Activated CD4-positive, alpha-beta T cell treated with anti-CD3 and anti-CD28 coated beads for 36 hours (primary cell): ENCODE measurements at regions not wholly inside any gene's neighbourhood (a gene's known extent, or its start where the extent isn't known, plus 50 kb on each side); places are given as distances from the start of the nearest gene placed in this dataset.

Source experiments
- ATAC-seq: fragments of 200-7000 bp; cut with Tn5 transposase; one replicate; pipeline ENCODE4 v1.10.0; 2021; ENCODE audit warnings: mild to moderate bottlenecking, moderate library complexity
- CTCF ChIA-PET: fragments of 350-600 bp; sonication (Branson Sonifier 250); formaldehyde crosslinking; loops from one replicate; lab custom pipeline; 2021; ENCODE audit warnings: antibody characterized with exemption; lab: Charles Lee
- POLR2A ChIA-PET: fragments of 350-600 bp; sonication (Branson Sonifier 250); formaldehyde crosslinking; loops from one replicate; lab custom pipeline; 2021; ENCODE audit warnings: antibody characterized with exemption, inconsistent platforms; lab: Charles Lee
- DNase-seq: peaks from one replicate; pipeline ENCODE4 v3.0.0-alpha.2; 2020
- H3K27ac Mint-ChIP-seq: one replicate; pipeline ENCODE4 v1.8.0; 2021; ENCODE audit warnings: mixed read lengths
- H3K27me3 Mint-ChIP-seq: one replicate; pipeline ENCODE4 v1.8.0; 2021; ENCODE audit warnings: mixed read lengths
- H3K36me3 Mint-ChIP-seq: one replicate; pipeline ENCODE4 v1.8.0; 2021; ENCODE audit warnings: low read depth, mixed read lengths
- H3K4me1 Mint-ChIP-seq: one replicate; pipeline ENCODE4 v1.8.0; 2021; ENCODE audit warnings: mixed read lengths
- H3K4me3 Mint-ChIP-seq: one replicate; pipeline ENCODE4 v1.8.0; 2021; ENCODE audit warnings: mild to moderate bottlenecking, moderate library complexity, mixed read lengths
- H3K9me3 Mint-ChIP-seq: one replicate; pipeline ENCODE4 v1.8.0; 2021; ENCODE audit warnings: low read depth, mixed read lengths
- intact Hi-C, 2 experiments: fragments of 100-400 bp; cut with DNase I in 1 of 2; cut with micrococcal nuclease in 1 of 2; formaldehyde crosslinking; loops; one replicate each; pipeline versions ENCODE4 v1.14.2 to v1.15.1; 2022 to 2024; cut with DNase I, micrococcal nuclease

- Mint-ChIP-seq H3K9me3 (no peaks in the 10 kb centered on the region), H3K27me3 (peaks cover 21% of the 10 kb centered on the region), H3K27ac (no peak overlapping the region), H3K4me3 (no peak overlapping the region), H3K4me1 (no peaks in the 10 kb centered on the region), H3K36me3 (no peaks in the 10 kb centered on the region)
- POLR2A ChIA-PET: interaction anchor here (0.6 kb wide), 1 partner anchor 785 kb away, joined by 3 read pairs; no protein-coding TSS in a partner anchor
- intact Hi-C loops: no loop called here
- CTCF ChIA-PET: no interaction called here
- ATAC-seq: no peak
- no peak for DNase-seq
Observed at GRCh38 chr4:14743601-14744000, 258.7 kb upstream of the CPEB2 start.

GRCh38 chr4:14744346-14744745 is 257.9 kb upstream of the CPEB2 start:
- Mint-ChIP-seq H3K27me3 (peaks cover 21% of the 10 kb centered on the region), H3K27ac (no peak overlapping the region), H3K4me1 (no peaks in the 10 kb centered on the region), H3K4me3 (no peak overlapping the region), H3K9me3 (no peaks in the 10 kb centered on the region), H3K36me3 (no peaks in the 10 kb centered on the region)
- ChIA-PET CTCF (no interaction called here), POLR2A (no interaction called here)
- no peak for DNase-seq
- intact Hi-C loops: no loop called here
- no peak for ATAC-seq

- DNase-seq (peak; percentile 56), ATAC-seq (no peak)
- intact Hi-C loops: loop anchor here in 1 of 2 experiments (1.0 kb wide), 1 partner anchor 38 kb away; no protein-coding TSS in a partner anchor
- Mint-ChIP-seq H3K36me3 (peaks cover 5% of the 10 kb centered on the region), H3K9me3 (peaks cover 15% of the 10 kb centered on the region), H3K4me1 (no peaks in the 10 kb centered on the region), H3K27ac (no peak overlapping the region), H3K27me3 (peaks cover 5% of the 10 kb centered on the region), H3K4me3 (no peak overlapping the region)
- POLR2A ChIA-PET: no interaction called here
- CTCF ChIA-PET: interaction anchor here (0.6 to 1.3 kb wide), 3 partner anchors 39 to 183 kb away, joined by 3 to 4 read pairs (median 3); no protein-coding TSS in a partner anchor
Observed at GRCh38 chr4:14749910-14750309, 252.4 kb upstream of the CPEB2 start.

DNA sequence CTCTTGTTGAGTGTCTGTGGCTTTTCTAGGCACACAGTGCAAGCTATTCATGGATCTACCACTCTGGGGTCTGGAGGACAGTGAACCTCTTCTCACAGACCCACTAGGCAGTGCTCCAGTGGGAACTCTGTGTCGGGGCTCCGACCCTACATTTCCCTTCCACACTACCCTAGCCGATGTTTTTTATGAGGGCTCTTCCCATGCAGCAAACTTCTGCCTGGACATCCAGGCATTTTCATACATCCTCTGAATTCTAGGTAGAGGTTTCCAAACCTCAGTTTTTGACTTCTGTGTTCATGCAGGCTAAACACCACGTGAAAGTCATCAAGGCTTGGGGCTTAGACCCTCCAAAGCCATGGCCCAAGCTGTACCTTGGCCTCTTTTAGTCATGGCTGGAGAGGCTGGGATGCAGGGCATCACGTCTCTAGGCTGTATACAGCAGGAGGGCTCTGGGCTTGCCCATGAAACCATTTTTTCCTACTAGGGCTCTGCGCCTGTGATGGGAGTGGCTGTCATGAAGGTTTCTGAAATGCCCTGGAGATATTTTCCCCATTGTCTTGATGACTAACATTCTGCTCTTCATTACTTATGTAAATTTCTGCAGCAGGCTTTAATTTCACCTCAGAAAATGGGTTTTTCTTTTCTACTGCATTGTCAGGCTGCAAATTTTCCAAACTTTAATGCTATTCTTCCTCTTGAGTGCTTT is 249.8 kb upstream of the CPEB2 start:
- H3K27ac Mint-ChIP-seq: no peak overlapping the region
- DNase-seq (no peak), ATAC-seq (no peak)
- H3K4me3 Mint-ChIP-seq: no peak overlapping the region
- H3K4me1 Mint-ChIP-seq: no peaks in the 10 kb centered on the region
- ChIA-PET POLR2A (no interaction called here), CTCF (no interaction called here)
- intact Hi-C loops: no loop called here
- H3K9me3 Mint-ChIP-seq: peaks cover 16% of the 10 kb centered on the region
- peaks cover 5% of the 10 kb centered on the region for H3K36me3 Mint-ChIP-seq
- peaks cover 3% of the 10 kb centered on the region for H3K27me3 Mint-ChIP-seq

GRCh38 chr4:14767142-14767541 is 235.1 kb upstream of the CPEB2 start:
- Mint-ChIP-seq H3K27me3 (peaks cover 30% of the 10 kb centered on the region), H3K27ac (no peak overlapping the region), H3K4me3 (no peak overlapping the region), H3K9me3 (no peaks in the 10 kb centered on the region), H3K36me3 (no peaks in the 10 kb centered on the region), H3K4me1 (peaks cover 11% of the 10 kb centered on the region)
- intact Hi-C loops: no loop called here
- no peak for DNase-seq
- ChIA-PET POLR2A (no interaction called here), CTCF (interaction anchor here (0.7 to 1.1 kb wide), 2 partner anchors 21 to 364 kb away, joined by 3 read pairs; no protein-coding TSS in a partner anchor)
- ATAC-seq: peak; percentile 72

DNA sequence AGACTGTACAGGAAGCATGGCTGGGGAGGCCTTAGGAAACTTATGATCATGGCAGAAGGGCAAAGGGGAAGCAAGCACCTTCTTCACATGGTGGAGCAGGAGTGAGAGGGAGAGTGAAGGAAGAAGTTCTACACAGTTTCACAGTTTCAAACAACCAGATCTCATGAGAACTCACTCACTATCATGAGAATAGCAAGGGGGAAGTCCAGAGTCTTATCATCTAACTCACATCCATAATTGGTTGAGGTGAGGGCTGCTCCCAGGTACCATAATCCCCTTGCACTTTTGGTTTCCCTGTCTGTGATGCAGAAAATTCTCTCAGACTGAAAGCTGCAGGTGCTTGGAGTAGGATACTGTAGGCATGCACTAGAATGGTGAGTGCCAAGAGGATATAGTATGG is 233.8 kb upstream of the CPEB2 start:
- H3K27me3 Mint-ChIP-seq: peaks cover 32% of the 10 kb centered on the region
- CTCF ChIA-PET: no interaction called here

GRCh38 chr4:14769993-14770392 is 232.3 kb upstream of the CPEB2 start:
- no peaks in the 10 kb centered on the region for H3K9me3 Mint-ChIP-seq
- no peak for ATAC-seq
- no peak overlapping the region for H3K4me3 Mint-ChIP-seq
- DNase-seq: no peak
- no peak overlapping the region for H3K27ac Mint-ChIP-seq
- ChIA-PET POLR2A (no interaction called here), CTCF (interaction anchor here (0.6 to 1.6 kb wide), 2 partner anchors 18 to 72 kb away, joined by 3 to 4 read pairs; no protein-coding TSS in a partner anchor)
- H3K27me3 Mint-ChIP-seq: peaks cover 33% of the 10 kb centered on the region
- H3K4me1 Mint-ChIP-seq: peaks cover 11% of the 10 kb centered on the region
- intact Hi-C loops: no loop called here
- H3K36me3 Mint-ChIP-seq: no peaks in the 10 kb centered on the region

More for the DNA sequence above, 233.8 kb upstream of the CPEB2 start:
- ATAC-seq (peak; percentile 34), DNase-seq (no peak)
- H3K27ac Mint-ChIP-seq: no peak overlapping the region
- peaks cover 11% of the 10 kb centered on the region for H3K4me1 Mint-ChIP-seq
- H3K9me3 Mint-ChIP-seq: no peaks in the 10 kb centered on the region
- H3K4me3 Mint-ChIP-seq: no peak overlapping the region
- intact Hi-C loops: no loop called here
- POLR2A ChIA-PET: interaction anchor here (0.6 to 0.7 kb wide), 2 partner anchors 54 to 783 kb away, joined by 5 to 6 read pairs; no protein-coding TSS in a partner anchor
- H3K36me3 Mint-ChIP-seq: no peaks in the 10 kb centered on the region

DNA sequence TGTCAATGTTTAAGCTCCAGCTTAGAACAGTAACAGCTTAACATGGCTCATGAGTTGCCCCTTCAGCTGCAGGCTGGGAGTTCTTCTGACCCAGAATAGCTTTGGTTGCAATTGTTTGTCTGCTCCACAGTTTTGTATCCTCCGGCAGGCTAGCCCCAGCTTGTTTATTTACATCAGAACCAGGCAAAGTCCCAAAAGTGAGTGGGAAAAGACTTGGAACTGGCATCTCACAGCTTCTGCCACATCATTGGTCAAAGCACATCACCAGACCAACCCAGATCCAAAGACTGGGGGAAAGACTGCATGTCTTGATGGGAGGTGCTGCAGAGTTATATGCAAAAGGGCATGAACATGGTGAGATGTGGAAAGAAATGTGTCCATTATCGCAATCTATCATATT is 231.2 kb upstream of the CPEB2 start:
- ATAC-seq: no peak
- Mint-ChIP-seq H3K4me1 (peaks cover 11% of the 10 kb centered on the region), H3K27me3 (peaks cover 36% of the 10 kb centered on the region), H3K4me3 (no peak overlapping the region), H3K27ac (no peak overlapping the region), H3K36me3 (no peaks in the 10 kb centered on the region), H3K9me3 (no peaks in the 10 kb centered on the region)
- ChIA-PET POLR2A (no interaction called here), CTCF (interaction anchor here (1.3 to 1.6 kb wide), 2 partner anchors 17 to 71 kb away, joined by 3 to 4 read pairs; no protein-coding TSS in a partner anchor)
- no peak for DNase-seq
- intact Hi-C loops: no loop called here

GRCh38 chr4:14771504-14772175 is 230.6 kb upstream of the CPEB2 start:
- H3K27me3 Mint-ChIP-seq: peaks cover 33% of the 10 kb centered on the region
- no peak overlapping the region for H3K27ac Mint-ChIP-seq

GRCh38 chr4:14772388-14772787 is 229.9 kb upstream of the CPEB2 start:
- peaks cover 35% of the 10 kb centered on the region for H3K27me3 Mint-ChIP-seq
- H3K4me3 Mint-ChIP-seq: no peak overlapping the region
- H3K27ac Mint-ChIP-seq: no peak overlapping the region
- ChIA-PET POLR2A (no interaction called here), CTCF (no interaction called here)
- DNase-seq: no peak
- no peaks in the 10 kb centered on the region for H3K36me3 Mint-ChIP-seq
- H3K4me1 Mint-ChIP-seq: peaks cover 2% of the 10 kb centered on the region
- peaks cover 2% of the 10 kb centered on the region for H3K9me3 Mint-ChIP-seq
- intact Hi-C loops: no loop called here
- peak; percentile 82 for ATAC-seq

More at GRCh38 chr4:14771504-14772175, 230.6 kb upstream of the CPEB2 start:
- Mint-ChIP-seq H3K9me3 (no peaks in the 10 kb centered on the region), H3K4me1 (peaks cover 9% of the 10 kb centered on the region), H3K36me3 (no peaks in the 10 kb centered on the region), H3K4me3 (no peak overlapping the region)
- ATAC-seq (no peak), DNase-seq (no peak)
- ChIA-PET POLR2A (no interaction called here), CTCF (interaction anchor here (1.3 kb wide), 1 partner anchor 17 kb away, joined by 4 read pairs; no protein-coding TSS in a partner anchor)
- intact Hi-C loops: no loop called here

- Mint-ChIP-seq H3K9me3 (peaks cover 8% of the 10 kb centered on the region), H3K4me1 (peaks cover 22% of the 10 kb centered on the region), H3K27ac (peak overlapping the region; percentile 86), H3K4me3 (no peak overlapping the region), H3K36me3 (peaks cover 2% of the 10 kb centered on the region), H3K27me3 (peaks cover 13% of the 10 kb centered on the region)
- POLR2A ChIA-PET: no interaction called here
- intact Hi-C loops: loop anchor here (1.0 to 10.0 kb wide), 9 partner anchors 8 to 1128 kb away; partner anchors contain the start of genes CPEB2 (in 2 of the 2) and FBXL5 (in 1 of the 2)
- CTCF ChIA-PET: interaction anchor here (1.3 kb wide), 1 partner anchor 1129 kb away, joined by 3 read pairs; no protein-coding TSS in a partner anchor
- DNase-seq (peak; percentile 80), ATAC-seq (peak; percentile 94)
Observed at GRCh38 chr4:14783011-14783877, 219.0 kb upstream of the CPEB2 start.
